ENCODE measurements at regions not wholly inside any gene's neighbourhood (a gene's known extent, or its start where the extent isn't known, plus 50 kb on each side); places are given as distances from the start of the nearest gene placed in this dataset.

GRCh38 chr9:750249-750967 lies 91.1 kb upstream of the DMRT1 start:
- 0 out of 4 replicates have a peak, but pooled peaks cover 0 to 5% of the 10 kb centered on the region in 2 experiments for H3K27me3 ChIP-seq (replicated peaks in 1 of 2; ENCODE audit: control insufficient read depth in 2 of 2, insufficient read depth in 2 of 2, low read length in 1 of 2)
- in situ Hi-C loops (cut with MboI): no loop called here
- no peak overlapping the region for H3K4me2 ChIP-seq (ENCODE audit: control insufficient read depth, insufficient read depth)
- H3K9ac ChIP-seq (ENCODE audit: control insufficient read depth, insufficient read depth, low read length): no peak overlapping the region
- no peaks in the 10 kb centered on the region for H3K4me1 ChIP-seq (ENCODE audit: control insufficient read depth, insufficient read depth, low read length)
- FAIRE-seq: no peak
- ChIA-PET RAD21 (ENCODE audit: unreplicated experiment) (no interaction called here), SMC1A (ENCODE audit: uncharacterized antibody, unreplicated experiment) (interaction anchor here (1.2 kb wide), 1 partner anchor 12 kb away, joined by 4 read pairs; no protein-coding TSS in a partner anchor), POLR2A (interaction anchor here (0.6 kb wide), 1 partner anchor 62 kb away, joined by 5 read pairs; no protein-coding TSS in a partner anchor), CTCF (interaction anchor here (1.3 kb wide), 1 partner anchor 12 kb away, joined by 3 read pairs; no protein-coding TSS in a partner anchor)
- H2AFZ ChIP-seq (ENCODE audit: control insufficient read depth, low read depth, low read length): no peak overlapping the region
- no TSS peak for BruUV-seq (replicated peaks)
- H3K36me3 ChIP-seq (ENCODE audit: control insufficient read depth in 2 of 2, insufficient read depth in 2 of 2, low read length in 1 of 2): no peaks in the 10 kb centered on the region
- intact Hi-C loops (cut with micrococcal nuclease; ENCODE audit: unreplicated experiment): no loop called here
- H3K4me3 ChIP-seq: no peak overlapping the region
- no peaks in the 10 kb centered on the region for H3K79me2 ChIP-seq (ENCODE audit: control insufficient read depth, insufficient read depth, low read length)
- TF ChIP-seq SRF (IDR thresholded peaks at IDR 0.05; ENCODE audit: low read depth in 2 of 2, low read length in 2 of 2) (no peak), ZNF24 (IDR thresholded peaks at IDR 0.05) (no peak), ESRRA (IDR thresholded peaks at IDR 0.05; ENCODE audit: low read length) (no peak), CEBPB (IDR thresholded peaks at IDR 0.05; ENCODE audit: borderline replicate concordance in 1 of 2, low read depth in 2 of 2, low read length in 2 of 2) (no peak), RBBP5 (conservative IDR thresholded peaks at IDR 0.05) (no peak), SMC3 (IDR thresholded peaks at IDR 0.05; ENCODE audit: borderline replicate concordance, low read length) (no peak), ZNF687 (IDR thresholded peaks at IDR 0.05) (no peak), CTCF (IDR thresholded peaks at IDR 0.05 in 2 of 3, conservative IDR thresholded peaks at IDR 0.05 in 1 of 3; ENCODE audit: control insufficient read depth in 2 of 3, extremely low read depth in 1 of 3, insufficient read depth in 1 of 3, low read depth in 3 of 3, low read length in 3 of 3) (no peak), CHD4 (IDR thresholded peaks at IDR 0.05) (no peak), NR2F1 (conservative IDR thresholded peaks at IDR 0.05) (no peak), RCOR1 (conservative IDR thresholded peaks at IDR 0.05; ENCODE audit: low read depth, low read length) (no peak), REST (IDR thresholded peaks at IDR 0.05; ENCODE audit: low read depth, low read length) (no peak), TCF7 (IDR thresholded peaks at IDR 0.05; ENCODE audit: borderline replicate concordance) (no peak)
- no peaks in the 10 kb centered on the region for H3K9me3 ChIP-seq (replicated peaks; ENCODE audit: control insufficient read depth, insufficient read depth, low read length)
- H3K27ac ChIP-seq (ENCODE audit: control insufficient read depth, insufficient read depth): no peak overlapping the region
- DNase-seq (ENCODE audit: low read depth, low spot score): no peak
- no peak for ATAC-seq
- WGBS (ENCODE audit: insufficient coverage, insufficient replicate concordance, low lambda C conversion rate, missing lambda C conversion rate): 13% methylated on average over 7 of the region's 7 CpGs
- H4K20me1 ChIP-seq (ENCODE audit: control insufficient read depth, insufficient read depth): no peaks in the 10 kb centered on the region

Measured in GM12878 (cell line).